Fibroblast of pulmonary artery (primary cell): ENCODE measurements at regions not wholly inside any gene's neighbourhood (a gene's known extent, or its start where the extent isn't known, plus 50 kb on each side); places are given as distances from the start of the nearest gene placed in this dataset.

ENCODE experiments used
- DNase-seq: peaks from one replicate; pipeline ENCODE4 v3.0.0-alpha.2; 2010; ENCODE audit warnings: low read depth
- H3K4me3 ChIP-seq: replicated peaks from 2 replicates; pipeline ENCODE4 v1.5.1; 2011; ENCODE audit warnings: low read depth, mild to moderate bottlenecking, control low read depth, low read length, moderate library complexity
- TF ChIP-seq, protein P1 (sequence below): IDR thresholded peaks from 2 replicates; pipeline ENCODE4 v1.5.1; 2011; ENCODE audit warnings: mild to moderate bottlenecking, control low read depth, low read length, inconsistent platforms; ENCODE audit errors: missing control alignments

DNA sequence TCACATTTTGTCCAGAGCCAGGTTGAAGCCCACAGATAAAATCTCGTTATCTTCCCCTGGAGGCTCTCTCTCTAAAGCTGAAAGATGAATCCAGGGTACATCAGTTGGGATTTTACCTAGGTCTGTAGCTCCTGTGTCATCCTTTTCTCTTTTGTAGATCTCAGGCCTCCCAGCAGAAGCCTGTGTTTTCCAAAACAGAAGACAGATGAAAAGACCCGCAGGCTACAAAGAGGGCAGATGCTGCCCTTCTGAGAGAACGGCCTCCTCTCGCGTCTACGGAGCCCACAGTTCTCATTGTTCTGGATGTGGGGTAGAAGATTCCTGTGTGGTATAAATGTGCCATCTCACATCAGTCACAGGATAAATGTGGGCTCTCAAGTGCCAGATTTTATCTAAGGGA, 139.5 kb downstream of the SUCLG1 start:
- DNase-seq: no peak
- TF ChIP-seq, protein P1, sequence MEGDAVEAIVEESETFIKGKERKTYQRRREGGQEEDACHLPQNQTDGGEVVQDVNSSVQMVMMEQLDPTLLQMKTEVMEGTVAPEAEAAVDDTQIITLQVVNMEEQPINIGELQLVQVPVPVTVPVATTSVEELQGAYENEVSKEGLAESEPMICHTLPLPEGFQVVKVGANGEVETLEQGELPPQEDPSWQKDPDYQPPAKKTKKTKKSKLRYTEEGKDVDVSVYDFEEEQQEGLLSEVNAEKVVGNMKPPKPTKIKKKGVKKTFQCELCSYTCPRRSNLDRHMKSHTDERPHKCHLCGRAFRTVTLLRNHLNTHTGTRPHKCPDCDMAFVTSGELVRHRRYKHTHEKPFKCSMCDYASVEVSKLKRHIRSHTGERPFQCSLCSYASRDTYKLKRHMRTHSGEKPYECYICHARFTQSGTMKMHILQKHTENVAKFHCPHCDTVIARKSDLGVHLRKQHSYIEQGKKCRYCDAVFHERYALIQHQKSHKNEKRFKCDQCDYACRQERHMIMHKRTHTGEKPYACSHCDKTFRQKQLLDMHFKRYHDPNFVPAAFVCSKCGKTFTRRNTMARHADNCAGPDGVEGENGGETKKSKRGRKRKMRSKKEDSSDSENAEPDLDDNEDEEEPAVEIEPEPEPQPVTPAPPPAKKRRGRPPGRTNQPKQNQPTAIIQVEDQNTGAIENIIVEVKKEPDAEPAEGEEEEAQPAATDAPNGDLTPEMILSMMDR: no peak
- H3K4me3 ChIP-seq: no peak overlapping the region

DNA sequence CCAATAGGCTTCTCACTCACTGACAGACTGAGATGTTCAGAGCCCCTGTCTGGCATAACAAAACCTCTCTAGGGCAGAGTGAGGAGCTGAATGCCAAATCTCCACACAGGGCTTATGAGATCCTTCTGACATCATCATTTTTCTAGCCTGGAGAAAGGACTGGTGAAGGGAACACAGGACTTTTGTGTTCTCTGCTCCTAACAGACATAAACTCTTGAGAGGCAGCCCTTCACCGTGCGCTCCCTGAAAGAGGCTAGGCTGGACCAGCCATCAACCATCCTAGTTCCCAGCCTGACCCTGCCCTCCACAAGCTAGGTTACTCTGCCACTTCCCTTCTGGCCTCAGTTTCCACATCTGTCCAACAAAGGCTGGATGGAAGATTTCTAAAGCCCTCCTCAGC, 141.9 kb downstream of the SUCLG1 start:
- H3K4me3 ChIP-seq: no peak overlapping the region
- DNase-seq: no peak
- TF ChIP-seq, protein P1: no peak

GRCh38 chr2:84314901-84315330, 144.2 kb downstream of the SUCLG1 start:
- TF ChIP-seq, protein P1: peak; percentile 99
- no peak overlapping the region for H3K4me3 ChIP-seq
- DNase-seq: peak; percentile 84

- H3K4me3 ChIP-seq: no peak overlapping the region
- TF ChIP-seq, protein P1: no peak
- no peak for DNase-seq
These were observed 144.8 kb downstream of the SUCLG1 start for GRCh38 chr2:84314250-84314649.

- DNase-seq: no peak
- H3K4me3 ChIP-seq: no peak overlapping the region
- TF ChIP-seq, protein P1: no peak
These were observed 149.8 kb downstream of the SUCLG1 start for GRCh38 chr2:84309281-84309680.

DNA sequence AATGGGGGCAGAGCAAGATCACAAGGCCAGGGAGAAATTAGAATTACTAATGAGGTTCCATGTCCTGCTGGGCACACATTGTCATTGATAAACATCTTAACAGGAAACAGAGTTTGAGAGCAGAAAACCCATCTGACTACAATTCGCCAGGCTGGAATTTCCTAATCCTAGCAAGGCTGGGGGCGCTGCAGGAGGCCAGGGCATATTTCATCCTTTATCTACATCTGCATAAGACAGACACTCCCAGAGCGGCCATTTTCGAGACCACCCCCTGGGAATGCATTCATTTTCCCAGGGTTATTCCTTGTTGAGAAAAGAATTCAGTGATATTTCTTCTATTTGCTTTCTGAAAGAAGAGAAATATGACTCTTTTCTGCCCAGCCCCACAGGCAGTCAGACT, 152.7 kb downstream of the SUCLG1 start:
- H3K4me3 ChIP-seq: no peak overlapping the region
- DNase-seq: no peak
- TF ChIP-seq, protein P1: no peak

GRCh38 chr2:84302513-84303412, 156.3 kb downstream of the SUCLG1 start:
- TF ChIP-seq, protein P1: peak; percentile 95
- peak; percentile 57 for DNase-seq
- H3K4me3 ChIP-seq: no peak overlapping the region
